ENCODE measurements at regions not wholly inside any gene's neighbourhood (a gene's known extent, or its start where the extent isn't known, plus 50 kb on each side); places are given as distances from the start of the nearest gene placed in this dataset.

DNA sequence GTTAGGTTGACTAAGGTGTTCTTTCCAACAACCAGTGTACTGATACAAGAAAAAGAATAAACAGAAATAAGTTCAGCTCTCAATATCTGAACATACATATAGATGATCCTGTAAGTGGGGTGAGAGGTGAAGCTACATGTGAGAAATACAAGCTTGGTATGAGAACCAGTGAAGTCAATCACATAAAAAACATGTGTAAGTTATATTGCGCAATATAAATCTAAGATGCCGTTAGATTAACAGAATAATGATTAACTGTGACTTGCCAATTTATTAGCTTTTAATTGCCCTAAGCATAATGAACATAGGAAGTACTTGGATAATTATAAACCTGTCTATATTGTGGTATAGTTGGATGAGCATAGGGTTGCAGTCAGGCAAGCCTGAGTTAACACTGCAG is 1597.1 kb upstream of the GOT2 start:
- DNase-seq, result no peak

DNA sequence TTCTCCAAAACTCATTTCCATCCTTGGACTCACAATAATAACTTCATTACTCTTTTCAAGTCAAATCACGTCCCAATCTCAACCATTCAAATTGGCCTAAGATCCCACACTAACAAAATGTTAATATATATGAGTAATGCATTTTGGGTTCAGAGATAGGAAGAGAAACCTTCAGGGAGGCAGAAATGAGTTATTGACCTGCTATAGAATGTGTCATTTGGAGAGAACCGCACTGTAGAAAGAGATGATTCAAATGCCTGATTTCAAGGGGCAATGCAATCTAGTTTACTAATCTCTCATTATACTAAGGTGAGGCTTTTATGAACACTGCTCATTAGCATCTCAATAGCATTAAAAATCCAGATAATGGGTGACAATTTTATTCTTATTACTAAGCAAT is 1595.0 kb upstream of the GOT2 start:
- no peak for DNase-seq

DNA sequence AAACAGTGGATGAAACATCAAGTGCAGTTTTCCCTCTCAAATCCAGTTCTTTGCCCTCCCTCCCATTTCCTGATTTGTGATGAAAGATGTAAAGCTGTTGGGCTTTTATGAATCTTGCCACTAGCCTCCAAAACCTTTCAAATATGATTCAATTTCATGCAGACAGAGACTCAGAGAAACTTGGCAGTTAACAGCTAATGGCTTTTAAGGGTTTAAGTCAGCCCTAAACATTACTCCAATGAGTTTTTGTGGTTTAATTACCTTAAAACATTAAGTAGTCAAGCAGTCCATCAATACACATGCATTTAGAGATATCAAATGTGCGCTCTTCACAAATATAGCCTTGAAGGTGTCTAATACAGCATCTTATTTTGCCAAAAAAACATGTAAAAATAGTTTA is 1594.0 kb upstream of the GOT2 start:
- no peak for DNase-seq

DNA sequence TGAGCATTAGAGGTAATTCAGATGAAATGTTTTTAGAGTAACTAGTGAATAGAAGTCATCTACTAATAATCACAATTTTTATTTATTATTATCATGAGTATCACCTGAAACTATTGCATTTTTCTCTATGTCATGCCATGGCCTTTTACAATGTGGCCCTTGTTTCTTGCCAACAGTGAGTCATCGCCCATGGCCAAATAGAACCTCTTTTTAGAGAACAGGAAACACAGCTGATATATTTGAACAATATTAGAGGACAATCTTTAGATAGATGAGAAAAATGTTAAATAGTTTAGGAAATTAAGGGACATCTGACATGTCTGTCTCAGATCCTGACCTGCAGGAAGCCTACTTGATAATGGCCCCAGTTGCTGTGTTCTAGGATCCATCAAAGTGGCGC is 1584.4 kb upstream of the GOT2 start:
- no peak for DNase-seq

DNA sequence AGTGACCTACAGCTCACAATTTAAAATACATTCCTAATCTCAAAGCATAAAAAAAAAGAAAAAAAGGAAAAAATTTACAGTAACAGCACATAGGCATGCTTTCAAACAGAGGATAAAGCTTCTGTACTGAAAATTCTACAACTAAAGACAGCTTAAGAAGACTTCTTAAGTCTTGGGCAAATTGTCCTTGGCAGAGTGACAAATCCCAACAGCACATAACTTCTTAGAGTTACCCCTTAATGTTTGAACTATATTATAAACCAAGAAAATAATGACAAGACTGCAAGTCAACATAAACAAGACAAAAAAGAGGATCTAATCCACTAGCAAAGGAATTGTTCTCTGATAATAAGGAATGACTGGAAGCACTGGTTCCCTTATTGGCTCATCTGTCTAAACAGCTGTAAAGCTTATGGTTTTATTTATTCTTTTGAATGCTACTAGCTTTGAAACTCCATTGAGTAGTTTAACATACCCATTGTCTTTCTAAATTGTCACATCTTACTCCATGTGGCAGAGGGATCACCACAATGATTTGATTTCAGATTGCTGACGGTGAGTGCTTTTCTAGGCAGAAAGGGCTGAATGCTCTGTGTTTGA is 1576.8 kb upstream of the GOT2 start:
- DNase-seq, result no peak

DNA sequence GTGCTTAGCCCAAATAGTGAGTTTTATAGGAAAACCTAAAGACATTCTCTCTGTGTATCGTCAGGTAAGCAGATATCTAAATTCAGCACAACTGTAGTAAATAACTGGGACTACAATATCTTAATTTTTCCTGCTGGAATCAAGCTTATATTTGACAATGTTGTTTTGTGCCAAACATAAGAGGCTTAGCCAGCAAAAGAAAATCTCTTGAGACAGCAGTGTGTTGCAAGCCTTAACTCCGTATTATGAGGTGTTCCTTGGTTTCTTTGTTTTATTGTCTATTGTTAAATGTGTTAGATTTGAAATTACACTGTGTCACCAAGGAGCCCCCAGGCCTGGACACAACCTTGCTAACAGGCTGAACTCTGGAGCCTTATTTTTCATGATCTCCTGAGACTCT is 1570.6 kb upstream of the GOT2 start:
- DNase-seq, result no peak

DNA sequence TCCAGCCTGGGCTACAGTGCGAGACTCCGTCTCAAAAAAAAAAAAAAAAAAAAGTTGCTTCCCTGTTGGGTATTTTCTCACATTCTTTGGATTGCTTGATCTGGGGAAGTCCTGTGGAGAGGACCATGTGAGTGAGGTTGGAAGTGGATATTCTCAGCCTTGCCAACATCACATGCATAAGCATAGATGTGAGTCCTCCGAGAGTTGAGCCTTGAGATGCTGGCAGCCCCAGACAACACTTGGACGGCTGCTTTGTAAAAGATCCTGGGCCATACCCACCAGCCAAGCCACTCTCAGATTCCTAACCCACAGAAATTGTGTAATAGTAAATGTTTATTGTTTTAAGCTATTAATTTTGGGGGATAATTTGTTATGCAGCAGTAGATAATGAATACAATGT is 1570.0 kb upstream of the GOT2 start:
- DNase-seq, result no peak

DNA sequence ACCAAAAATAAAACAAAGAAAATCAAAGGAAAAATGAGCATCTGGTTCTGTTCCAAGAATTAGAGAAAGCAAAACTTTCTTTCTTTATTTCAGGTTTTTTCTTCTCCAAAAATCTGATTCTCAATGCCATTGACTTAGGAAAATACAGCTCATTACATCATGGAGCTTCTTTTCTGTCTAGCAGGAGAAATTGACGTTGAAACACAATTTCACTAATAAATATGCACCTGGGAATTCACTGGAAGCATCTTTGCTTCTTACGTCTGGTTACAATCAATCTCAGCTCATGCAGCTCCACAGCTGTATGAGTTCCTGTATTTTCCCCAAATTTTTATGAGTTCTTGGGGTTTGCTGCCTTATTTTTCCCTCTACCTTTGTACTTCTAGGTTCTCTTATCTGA is 1568.6 kb upstream of the GOT2 start:
- DNase-seq, result no peak

DNA sequence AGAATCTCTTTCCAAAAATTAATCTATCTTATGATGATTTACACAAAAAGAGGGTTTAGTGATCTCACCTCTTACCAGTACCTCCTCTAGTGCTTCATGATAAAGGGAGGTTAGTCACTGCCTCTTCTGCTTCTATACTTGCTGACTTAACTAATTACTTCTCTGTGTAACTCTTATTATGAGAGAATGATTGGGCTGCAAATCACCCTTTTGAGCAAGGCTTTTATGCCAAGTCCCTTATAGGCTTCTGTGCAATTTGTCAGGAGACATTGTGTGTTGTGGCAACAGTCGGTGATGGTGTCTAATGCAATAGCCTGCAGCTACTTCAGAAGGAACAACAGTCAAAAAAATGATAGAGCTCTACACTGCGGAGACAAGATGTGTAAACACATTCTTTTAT is 1568.1 kb upstream of the GOT2 start:
- peak in 1 of 3 experiments; percentile 2 for DNase-seq

DNA sequence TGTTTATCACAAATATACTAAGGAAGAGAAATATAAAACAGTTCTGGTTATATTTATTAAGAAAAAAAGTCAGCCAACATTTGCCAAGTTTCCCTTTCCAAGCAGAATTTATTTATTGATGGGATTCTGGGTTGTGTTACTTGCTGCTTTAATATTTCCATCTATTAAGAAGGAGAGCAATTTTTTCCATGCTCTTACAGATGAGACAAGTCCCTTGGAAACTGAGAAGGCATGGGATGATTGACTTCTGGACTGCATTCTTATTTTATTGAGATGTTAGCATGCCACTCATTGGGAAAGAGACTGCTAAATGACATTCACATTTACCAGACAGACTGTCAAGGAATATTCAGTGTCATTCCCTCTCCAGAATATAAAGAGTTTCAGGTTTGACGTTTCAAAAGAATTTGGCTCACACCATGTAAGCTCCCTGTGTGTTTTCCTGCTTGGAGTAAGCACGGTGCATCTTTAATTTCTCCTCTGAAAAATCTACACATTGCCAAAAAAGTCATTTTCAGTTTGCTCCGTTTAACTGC is 1565.2 kb upstream of the GOT2 start:
- DNase-seq, result no peak

DNA sequence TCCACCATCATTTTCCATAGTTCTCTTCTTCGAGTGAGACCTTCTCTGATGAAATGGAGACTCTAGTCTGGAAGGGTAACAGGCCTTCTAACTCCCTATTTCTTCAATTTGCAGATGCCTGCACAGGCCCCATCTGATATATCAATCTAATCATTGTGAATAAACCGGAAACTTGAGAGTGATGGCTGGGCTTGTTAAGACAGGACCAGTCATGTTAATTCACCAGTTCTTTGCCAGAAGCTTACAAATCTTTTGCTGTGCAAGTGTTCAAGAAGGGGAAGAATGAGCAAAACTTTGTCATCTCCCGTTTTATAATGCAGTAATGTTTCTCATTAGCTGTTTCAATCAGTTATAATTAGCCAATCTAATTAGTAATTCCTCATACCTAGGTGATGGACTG is 1561.3 kb upstream of the GOT2 start:
- no peak for DNase-seq

DNA sequence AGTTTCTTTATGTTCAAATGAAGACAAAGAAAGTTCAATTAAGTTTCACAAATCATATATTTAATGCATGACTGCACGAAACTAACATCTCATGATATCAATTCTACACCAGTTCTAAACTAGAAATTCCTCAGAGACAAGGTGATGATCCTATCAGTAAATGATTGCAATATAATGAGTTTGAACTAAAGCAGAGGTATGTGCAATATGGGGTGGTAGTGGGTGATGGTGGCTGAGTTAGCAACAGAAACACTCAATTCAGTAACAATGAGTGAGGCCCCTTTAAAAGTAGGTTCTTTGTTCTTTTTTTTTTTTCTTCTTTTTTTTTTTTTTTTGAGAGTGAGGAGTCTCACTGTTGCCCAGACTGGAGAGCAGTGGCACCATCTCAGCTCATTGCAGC is 1551.7 kb upstream of the GOT2 start:
- DNase-seq, result no peak

DNA sequence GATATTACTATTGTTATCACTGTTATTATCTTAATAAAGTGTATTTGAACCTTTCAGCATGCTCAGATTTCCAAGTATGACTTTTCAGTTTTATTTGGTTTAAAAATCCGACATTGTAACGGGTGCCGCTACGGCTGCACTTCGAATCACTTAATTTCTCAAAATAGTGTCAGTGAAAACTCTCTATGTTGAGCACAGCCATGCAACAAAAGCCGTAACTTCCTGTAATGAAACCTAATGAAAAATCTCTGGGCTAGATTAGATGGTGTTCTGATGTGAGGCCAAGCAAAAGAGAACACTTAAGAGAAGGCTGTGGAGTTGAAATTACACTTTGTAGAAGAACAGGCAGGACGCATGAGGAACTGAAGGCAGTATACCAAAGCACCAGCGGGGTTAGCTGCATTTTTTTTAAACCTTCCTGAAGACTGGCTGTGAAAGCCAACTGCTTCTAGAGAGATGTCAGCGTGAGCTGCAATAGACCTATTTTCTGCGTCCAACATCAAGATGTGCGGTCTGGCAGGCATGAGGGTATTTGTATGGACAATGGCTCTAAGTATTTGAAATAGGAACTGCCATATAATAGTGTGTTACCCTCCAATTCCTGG is 1545.0 kb upstream of the GOT2 start:
- no peak for DNase-seq

DNA sequence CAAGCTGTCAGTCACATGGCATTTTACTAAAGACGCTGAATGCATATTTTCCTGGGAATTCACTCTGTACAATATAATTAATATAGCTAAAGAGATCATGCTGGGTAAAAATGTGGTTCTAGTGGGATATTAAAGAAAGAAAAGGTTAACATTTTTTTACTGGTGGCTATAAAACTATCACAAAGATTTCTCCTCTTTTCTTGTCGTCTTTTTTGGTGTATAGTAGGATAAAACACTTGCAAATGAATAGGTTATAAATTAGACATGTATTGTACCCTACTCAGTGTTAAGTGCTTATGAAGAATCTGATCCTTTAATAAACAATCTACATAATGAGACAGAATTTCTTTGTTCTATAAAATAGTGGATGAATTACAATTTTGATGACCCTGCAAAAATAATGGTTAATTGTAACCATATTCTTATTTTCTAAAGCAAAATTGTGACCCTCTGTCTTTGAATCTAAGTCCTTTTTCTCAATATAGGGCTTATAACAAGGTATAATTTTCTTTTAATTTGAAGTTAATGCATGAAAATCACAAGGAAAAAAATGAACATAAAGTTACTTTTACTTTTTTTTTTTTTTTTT is 1540.4 kb upstream of the GOT2 start:
- DNase-seq, result no peak

DNA sequence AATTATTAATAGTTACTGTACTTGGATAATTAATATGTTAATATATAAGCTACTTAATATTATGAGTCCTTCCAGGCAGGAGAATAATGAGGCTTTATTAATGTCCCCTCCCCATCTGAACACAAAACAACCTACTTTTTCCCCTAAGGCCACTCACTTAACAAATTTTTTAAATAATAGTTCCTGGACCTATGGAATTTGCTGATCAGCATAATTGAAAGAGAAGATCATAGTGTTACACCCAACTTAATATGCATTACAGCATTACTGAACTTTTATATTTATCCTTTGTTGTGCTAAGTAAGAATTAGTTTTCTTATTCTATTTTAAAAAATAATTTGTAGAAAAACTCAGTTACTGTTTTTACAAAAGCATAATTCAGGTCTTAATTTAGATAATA is 1537.7 kb upstream of the GOT2 start:
- DNase-seq, result no peak

DNA sequence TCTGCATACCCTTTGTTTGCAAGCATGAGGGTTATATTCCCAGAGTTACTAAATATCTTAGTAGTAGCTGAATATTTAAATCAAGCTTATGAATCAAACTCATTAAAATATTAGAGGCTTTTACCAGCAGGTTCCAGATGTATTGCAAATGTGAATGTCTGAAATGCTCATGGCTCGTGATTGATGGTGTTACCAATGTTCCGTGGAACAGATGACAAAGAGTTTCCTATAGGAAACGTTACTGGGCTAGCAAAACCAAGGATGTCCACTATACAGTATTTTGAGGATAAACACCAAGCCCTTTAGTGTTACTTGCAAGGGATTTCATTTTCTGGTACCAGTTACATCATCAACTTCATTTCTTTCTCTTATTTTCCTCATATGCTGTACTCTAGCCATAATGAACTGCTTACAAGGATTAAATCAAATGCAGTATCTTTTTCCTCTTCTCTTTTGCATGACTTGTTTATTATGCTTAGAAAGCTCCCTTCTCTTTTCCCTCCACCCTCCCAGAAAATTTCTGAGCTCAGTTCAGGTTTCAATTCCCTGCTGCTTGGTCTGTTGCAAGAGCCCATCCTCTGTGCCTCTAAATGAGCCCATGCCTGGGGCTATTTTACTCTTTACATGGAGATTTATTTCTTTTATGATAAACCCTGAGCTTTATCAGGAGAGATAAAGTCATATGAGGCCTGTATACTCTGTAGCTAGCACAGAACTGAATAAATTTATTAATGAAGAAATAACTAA is 1537.1 kb upstream of the GOT2 start:
- DNase-seq, result no peak

DNA sequence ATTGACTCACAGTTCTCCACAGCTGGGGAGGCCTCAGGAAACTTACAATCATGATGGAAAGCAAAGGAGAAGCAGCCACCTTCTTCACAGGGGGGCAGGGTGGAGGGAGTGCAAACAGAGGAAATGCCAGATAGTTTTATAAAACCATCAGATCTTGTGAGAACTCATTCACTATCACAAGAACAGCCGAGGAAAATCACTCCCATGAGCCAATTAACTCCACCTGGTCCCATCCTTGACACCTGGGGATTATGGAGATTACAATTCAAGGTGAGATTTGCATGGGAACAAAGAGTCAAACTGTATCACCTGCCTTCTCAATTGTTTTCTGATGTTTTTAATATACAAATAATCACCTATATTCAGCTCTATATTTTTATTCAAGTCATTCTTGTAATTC is 1527.3 kb upstream of the GOT2 start:
- no peak for DNase-seq

DNA sequence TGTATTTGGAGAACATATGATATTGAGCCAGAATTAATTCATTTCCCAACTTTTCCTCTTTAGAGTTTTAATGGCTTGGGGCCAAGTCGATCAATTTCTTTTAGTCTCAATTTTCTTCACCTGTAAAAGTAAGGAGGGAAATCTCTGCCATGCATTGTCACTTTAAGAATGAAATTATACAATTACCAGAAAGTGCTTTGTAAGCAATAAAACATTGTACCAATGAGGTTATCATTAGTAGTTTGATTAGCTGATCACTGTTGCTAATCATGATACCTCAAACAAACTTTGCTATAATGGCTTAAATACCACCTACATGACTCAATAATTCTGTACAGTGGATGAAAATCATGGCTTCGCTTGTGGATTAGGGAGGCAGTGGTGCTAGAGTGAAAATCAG is 1525.8 kb upstream of the GOT2 start:
- DNase-seq, result no peak

DNA sequence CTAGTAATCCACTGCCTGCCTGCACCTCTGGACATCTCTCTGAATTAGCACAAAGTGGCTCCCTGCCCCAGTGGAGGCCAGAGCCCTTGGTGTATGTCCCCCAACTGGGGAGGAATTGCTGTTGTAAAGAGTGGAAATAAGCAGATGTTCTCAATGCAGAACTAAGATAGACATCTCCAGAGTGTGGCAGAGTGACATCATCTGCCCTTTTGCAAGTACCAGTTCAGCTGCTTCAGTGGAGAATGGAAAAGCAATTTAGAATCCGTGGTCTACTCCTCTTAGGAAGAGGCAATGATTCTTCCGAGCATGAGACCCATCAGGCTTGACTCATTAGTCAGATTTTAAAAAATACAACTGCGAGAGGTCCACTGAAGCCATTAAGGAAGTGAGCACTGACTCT is 1512.0 kb upstream of the GOT2 start:
- no peak for DNase-seq

DNA sequence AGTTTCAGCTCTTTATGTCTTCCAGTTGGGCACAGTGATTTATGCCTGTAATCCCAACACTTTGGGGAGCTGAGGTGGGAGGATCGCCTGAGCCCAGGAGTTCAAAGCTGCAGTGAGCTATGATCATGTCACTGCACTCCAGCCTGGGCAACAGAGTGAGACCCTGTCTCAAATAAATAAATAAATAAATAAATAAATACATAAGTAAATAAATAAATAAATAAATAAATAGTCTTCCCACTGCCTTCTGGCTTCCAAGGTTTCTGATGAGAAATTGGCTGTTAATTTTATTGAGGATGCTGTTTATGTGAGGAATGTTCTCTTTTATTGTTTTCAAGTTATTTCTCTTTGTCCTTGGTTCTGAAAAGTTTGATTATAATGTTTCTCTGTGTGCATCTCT is 1507.6 kb upstream of the GOT2 start:
- DNase-seq, result no peak

DNA sequence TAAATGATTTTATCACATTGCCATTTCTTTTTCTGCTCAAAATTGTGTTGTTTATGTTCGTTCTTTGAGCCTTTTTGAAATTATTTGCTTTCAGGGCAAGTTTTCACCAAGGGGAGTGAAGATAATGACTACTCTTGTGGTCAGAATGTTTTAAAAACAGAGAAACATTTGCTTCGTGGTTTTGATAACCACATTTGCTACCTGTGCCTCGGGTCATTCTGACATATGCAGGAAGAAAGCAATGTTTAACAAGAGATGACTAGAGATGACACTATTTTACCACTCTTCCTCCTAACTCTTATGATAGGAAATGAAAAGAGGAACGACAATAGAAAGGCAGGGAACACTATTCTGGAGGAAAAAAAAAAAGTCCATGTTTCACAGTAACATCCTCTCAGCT is 1496.5 kb upstream of the GOT2 start:
- no peak for DNase-seq

DNA sequence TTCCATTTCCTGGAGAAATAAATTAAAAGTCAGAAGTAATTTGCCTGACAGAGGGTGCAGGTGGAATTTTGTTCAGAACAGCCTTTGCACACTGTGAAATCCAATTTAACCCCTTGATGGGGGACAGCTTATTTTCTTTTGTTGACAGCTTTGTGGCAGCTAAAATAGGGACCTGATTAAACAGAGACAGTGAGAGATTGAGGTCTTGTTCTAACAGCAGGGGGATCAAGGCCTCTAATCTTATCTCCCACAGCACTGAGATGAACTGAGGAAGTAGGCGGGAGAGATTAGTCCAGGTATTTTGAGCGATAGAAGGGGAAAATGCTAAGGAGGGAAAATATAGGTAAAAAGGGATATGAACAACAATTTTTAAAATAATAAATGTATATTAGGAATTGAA is 1491.4 kb upstream of the GOT2 start:
- DNase-seq, result peak in 2 of 3 experiments; percentile 4 to 33

DNA sequence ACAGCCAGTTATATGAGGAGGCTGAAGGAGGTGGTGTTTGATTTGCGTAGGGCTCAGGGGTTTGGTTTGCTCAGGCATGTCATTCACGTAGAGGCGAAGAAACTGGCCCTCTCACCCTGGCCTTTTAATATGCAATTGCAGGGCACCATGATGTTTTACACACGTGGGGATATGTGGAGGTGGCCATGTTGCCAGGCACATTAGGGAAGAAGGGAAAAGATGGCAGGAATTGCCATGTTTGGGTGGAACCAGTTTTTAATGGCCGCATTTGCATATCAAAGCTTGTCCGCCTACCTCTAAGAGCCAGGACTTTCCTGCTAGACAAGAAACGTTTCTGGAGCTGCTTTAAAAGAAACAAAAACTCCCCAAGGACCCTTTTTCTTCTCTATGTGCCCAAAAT is 1483.7 kb upstream of the GOT2 start:
- peak in 1 of 3 experiments; percentile 0 for DNase-seq

DNA sequence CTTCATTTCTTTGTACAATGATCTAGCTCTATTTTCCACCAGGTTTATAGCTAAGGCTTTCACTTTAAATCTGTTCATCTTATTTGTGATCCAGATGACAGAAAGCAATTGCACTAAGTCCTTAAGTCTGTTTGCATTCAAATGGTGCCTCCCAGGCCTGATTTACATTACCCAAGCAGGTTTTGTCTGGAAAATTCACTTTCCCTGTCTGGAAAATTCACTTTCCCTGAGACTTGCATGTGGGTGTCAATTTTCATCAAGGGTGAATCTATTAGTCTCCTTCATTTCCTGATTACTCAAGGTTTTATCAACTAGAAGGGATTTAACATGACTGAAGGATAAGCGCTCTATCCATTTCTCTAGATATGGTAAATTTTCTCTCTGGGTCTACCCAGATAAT is 1480.2 kb upstream of the GOT2 start:
- no peak for DNase-seq
